Adrenal gland (tissue), 9 donors: ENCODE measurements at regions not wholly inside any gene's neighbourhood (a gene's known extent, or its start where the extent isn't known, plus 50 kb on each side); places are given as distances from the start of the nearest gene placed in this dataset.
A peak's percentile ranks its signal among the peaks of the same experiment; 100 is the strongest.

Experiments used
- DNase-seq, 7 donors: peaks; one replicate each; pipeline ENCODE4 v3.0.0-alpha.2; 2019 to 2020
- H3K27ac ChIP-seq, 5 donors: fragments of 200-600 bp; sonication (generic) in 4 of 5; 1 replicate in 3 of 5; 2 replicates in 2 of 5; pipeline versions ENCODE4 v1.5.1 to v1.8.0; 2016 to 2020; ENCODE audit warnings: mild to moderate bottlenecking in 1 of 5
- H3K27me3 ChIP-seq: fragments of 200-600 bp; 2 replicates; pipeline ENCODE4 v1.8.0; 2021
- H3K36me3 ChIP-seq, 2 donors: fragments of 200-600 bp; replicated peaks in 1 of 2; 1 replicate in 1 of 2; 2 replicates in 1 of 2; pipeline versions ENCODE4 v1.5.1 to v1.8.0; 2018 to 2022
- H3K4me1 ChIP-seq, 2 donors: fragments of 200-600 bp; replicated peaks in 1 of 2; 1 replicate in 1 of 2; 2 replicates in 1 of 2; pipeline versions ENCODE4 v1.5.1 to v1.8.0; 2018 to 2021
- H3K4me3 ChIP-seq, 4 donors: fragments of 200-600 bp; sonication (generic) in 3 of 4; one replicate each; pipeline ENCODE4 v1.5.1; 2016 to 2018
- H3K9me3 ChIP-seq, 3 donors: fragments of 200-600 bp; sonication (generic) in 1 of 3; replicated peaks in 1 of 3; 1 replicate in 2 of 3; 2 replicates in 1 of 3; pipeline versions ENCODE4 v1.5.1 to v1.8.0; 2016 to 2021
- POLR2A ChIP-seq, 2 donors: fragments of 450-650 bp; IDR thresholded peaks; one replicate each; pipeline ENCODE4 v1.6.1; 2017; ENCODE audit warnings: antibody characterized with exemption in 2 of 2, mild to moderate bottlenecking in 2 of 2, moderate library complexity in 1 of 2
- whole genome bisulfite sequencing, 4 donors: extraction: QIAGEN DNeasy Blood & Tissue Kit in 2 of 4; methylation state at CpG; one replicate each; pipeline versions ENCODE4 v1.1.5 to v1.1.7; 2013 to 2017; 5-methylcytosine and 5-hydroxymethylcytosine counted together
- intact Hi-C, 2 donors: fragments of 100-400 bp; cut with DNase I; formaldehyde crosslinking; loops; one replicate each; pipeline versions ENCODE4 v1.14.1 to v1.15.0; 2022 to 2023
- TF ChIP-seq, protein P1 (sequence below), 6 experiments: fragments of 450-650 bp in 4 of 6; fragments of 200-600 bp in 2 of 6; sonication (generic) in 1 of 6; IDR thresholded peaks; 1 replicate in 5 of 6; 2 replicates in 1 of 6; pipeline versions ENCODE4 v1.5.1 to v1.8.0; 2016 to 2021; ENCODE audit warnings: antibody characterized with exemption in 6 of 6, mild to moderate bottlenecking in 2 of 6, moderate library complexity in 1 of 6
- donor health status: healthy with polysubstance abuse.
- donor health status: Bipolar disorder and iron deficiency.
- donor health status: DM: yes; HTN: yes; CAD: no.
- donor health status: DM: no; HTN: no; CAD: no.
- donor health status: DM: no; HTN: no; CAD: no.

DNA sequence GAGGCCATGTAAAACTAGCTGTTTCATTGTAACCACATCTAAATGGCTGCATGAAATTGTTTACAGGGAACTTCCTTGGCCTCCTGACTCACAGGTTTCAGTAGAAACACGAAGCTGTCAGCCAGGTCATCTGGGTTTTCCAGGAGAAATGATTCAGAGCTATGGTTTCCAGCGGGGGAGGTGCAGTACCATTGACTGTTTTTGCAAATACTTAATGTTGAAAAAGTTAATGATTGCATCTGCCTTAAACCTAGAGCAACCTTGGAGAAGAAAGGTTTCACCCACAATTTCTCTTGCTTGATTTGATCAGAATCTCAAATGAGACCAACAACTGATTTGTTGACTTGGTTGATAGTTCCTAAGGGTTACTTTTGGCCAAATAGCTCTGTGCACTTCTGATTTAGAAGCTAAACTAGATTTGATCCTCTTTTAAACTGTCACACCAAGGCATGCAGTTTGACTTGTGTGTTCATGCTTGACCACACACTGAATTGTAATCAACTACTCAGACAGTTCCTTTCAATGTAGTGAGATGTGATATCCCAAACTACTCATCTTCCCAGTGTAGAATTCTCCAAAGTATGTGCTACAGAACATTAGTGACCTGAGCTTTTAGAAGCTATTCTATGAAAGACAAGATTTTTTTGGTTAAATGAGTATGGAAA, 193.5 kb upstream of the CHST9 start:
- H3K4me1 ChIP-seq: no peaks in the 10 kb centered on the region
- H3K27me3 ChIP-seq: no peaks in the 10 kb centered on the region
- H3K9me3 ChIP-seq: no peaks in the 10 kb centered on the region

DNA sequence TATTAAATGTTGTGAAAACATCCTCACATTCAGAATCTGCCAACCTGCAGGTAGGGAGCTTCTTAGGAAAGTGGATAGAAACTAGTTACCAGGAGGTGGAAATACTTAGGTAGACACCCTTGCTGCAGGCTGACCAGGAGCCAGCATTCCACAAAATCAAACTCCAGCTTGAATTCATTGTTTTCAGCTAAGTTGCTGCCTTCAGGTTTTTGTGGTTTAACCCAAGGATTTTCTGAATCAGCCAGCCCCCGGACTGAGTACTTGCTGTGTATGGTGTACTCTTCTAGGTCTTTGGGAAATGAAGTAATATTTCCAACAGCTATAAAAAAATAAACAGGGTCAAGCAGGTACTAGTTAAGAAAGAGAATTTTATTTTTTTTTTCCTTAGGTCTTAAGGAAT, 192.1 kb upstream of the CHST9 start:
- H3K27ac ChIP-seq: no peak overlapping the region
- no peak for DNase-seq
- H3K4me1 ChIP-seq: no peaks in the 10 kb centered on the region
- 65 to 80% (median 71%) methylated on average over 1 of the region's 1 CpG for WGBS, 4 donors
- no peak overlapping the region for H3K4me3 ChIP-seq
- H3K36me3 ChIP-seq: no peaks in the 10 kb centered on the region
- H3K27me3 ChIP-seq: no peaks in the 10 kb centered on the region
- H3K9me3 ChIP-seq: no peaks in the 10 kb centered on the region
- TF ChIP-seq, protein P1, sequence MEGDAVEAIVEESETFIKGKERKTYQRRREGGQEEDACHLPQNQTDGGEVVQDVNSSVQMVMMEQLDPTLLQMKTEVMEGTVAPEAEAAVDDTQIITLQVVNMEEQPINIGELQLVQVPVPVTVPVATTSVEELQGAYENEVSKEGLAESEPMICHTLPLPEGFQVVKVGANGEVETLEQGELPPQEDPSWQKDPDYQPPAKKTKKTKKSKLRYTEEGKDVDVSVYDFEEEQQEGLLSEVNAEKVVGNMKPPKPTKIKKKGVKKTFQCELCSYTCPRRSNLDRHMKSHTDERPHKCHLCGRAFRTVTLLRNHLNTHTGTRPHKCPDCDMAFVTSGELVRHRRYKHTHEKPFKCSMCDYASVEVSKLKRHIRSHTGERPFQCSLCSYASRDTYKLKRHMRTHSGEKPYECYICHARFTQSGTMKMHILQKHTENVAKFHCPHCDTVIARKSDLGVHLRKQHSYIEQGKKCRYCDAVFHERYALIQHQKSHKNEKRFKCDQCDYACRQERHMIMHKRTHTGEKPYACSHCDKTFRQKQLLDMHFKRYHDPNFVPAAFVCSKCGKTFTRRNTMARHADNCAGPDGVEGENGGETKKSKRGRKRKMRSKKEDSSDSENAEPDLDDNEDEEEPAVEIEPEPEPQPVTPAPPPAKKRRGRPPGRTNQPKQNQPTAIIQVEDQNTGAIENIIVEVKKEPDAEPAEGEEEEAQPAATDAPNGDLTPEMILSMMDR (IDR thresholded peaks at IDR 0.05): no peak
- TF ChIP-seq POLR2A (IDR thresholded peaks at IDR 0.05): no peak
- intact Hi-C loops: no loop called here

More for the DNA sequence above, 193.5 kb upstream of the CHST9 start:
- Histone ChIP-seq H3K4me3 (no peak overlapping the region), H3K27ac (no peak overlapping the region), H3K36me3 (no peaks in the 10 kb centered on the region)
- intact Hi-C loops: no loop called here
- peak in 2 of 7 donors; percentile 4 to 11 for DNase-seq
- WGBS, 4 donors: 35 to 50% (median 42%) methylated on average over 2 of the region's 2 CpGs
- no peak for TF ChIP-seq POLR2A (IDR thresholded peaks at IDR 0.05)
- TF ChIP-seq, protein P1 (IDR thresholded peaks at IDR 0.05): no peak

DNA sequence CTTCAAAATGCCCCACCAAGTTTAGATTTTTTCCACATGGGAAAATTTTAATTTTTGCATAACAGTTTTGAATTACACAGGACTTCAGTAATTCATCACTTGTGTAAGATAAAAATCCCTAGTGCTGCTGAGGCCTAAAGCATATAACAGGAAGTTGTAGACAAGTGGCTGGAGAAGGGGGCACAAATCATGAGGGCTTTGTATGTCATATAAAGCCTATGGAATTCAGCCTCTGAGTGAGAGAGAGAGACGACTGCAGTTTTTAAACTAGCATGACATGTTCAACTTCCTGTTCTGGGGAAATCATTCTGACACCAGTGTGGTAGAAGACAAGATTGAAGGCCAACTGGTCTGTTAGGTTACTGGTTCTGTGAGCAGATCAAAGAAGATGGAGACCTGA, 187.3 kb upstream of the CHST9 start:
- Histone ChIP-seq H3K36me3 (no peaks in the 10 kb centered on the region), H3K4me3 (no peak overlapping the region), H3K27ac (no peak overlapping the region), H3K27me3 (no peaks in the 10 kb centered on the region), H3K9me3 (no peaks in the 10 kb centered on the region), H3K4me1 (no peaks in the 10 kb centered on the region)
- intact Hi-C loops: no loop called here
- no peak for DNase-seq
- TF ChIP-seq POLR2A (IDR thresholded peaks at IDR 0.05): no peak
- TF ChIP-seq, protein P1 (IDR thresholded peaks at IDR 0.05): no peak
- WGBS, 4 donors: 10 to 33% (median 29%) methylated on average over 1 of the region's 1 CpG

DNA sequence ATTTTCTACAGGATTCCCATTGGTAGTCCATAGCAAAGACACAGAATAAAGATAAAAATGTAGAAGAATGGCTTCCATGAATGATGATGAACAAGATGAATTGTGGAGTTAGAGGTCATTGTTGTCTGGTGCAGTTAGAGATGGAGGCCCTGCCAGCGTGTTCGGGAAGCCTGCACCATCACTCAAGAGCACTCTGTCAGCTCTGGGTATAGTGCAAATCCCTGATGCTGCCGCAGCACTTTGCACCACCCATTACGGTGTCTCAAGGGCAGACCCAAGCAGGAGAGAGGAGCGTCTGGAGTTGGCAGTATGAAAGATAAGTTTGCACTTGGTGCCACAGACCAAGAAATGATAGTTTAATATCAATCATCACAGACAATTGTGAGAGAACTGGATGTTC, 181.6 kb upstream of the CHST9 start:
- Histone ChIP-seq H3K9me3 (no peaks in the 10 kb centered on the region), H3K36me3 (no peaks in the 10 kb centered on the region), H3K4me3 (no peak overlapping the region), H3K27me3 (no peaks in the 10 kb centered on the region), H3K4me1 (no peaks in the 10 kb centered on the region), H3K27ac (no peak overlapping the region)
- TF ChIP-seq, protein P1 (IDR thresholded peaks at IDR 0.05): no peak
- TF ChIP-seq POLR2A (IDR thresholded peaks at IDR 0.05): no peak
- WGBS, 4 donors: 50 to 72% (median 65%) methylated on average over 5 of the region's 5 CpGs
- no peak for DNase-seq
- intact Hi-C loops: no loop called here
